ENCODE measurements at regions not wholly inside any gene's neighbourhood (a gene's known extent, or its start where the extent isn't known, plus 50 kb on each side); places are given as distances from the start of the nearest gene placed in this dataset.

GRCh38 chr2:5479265-5479928, 212.8 kb upstream of the SOX11 start:
- Histone ChIP-seq H3K36me3 (ENCODE audit: low read depth) (no peaks in the 10 kb centered on the region), H3K79me2 (ENCODE audit: low read depth) (no peaks in the 10 kb centered on the region), H3K9me2 (ENCODE audit: insufficient read depth) (no peaks in the 10 kb centered on the region), H3K4me2 (no peak overlapping the region), H3K9me3 (ENCODE audit: insufficient read depth, low read depth) (no peaks in the 10 kb centered on the region), H4K20me1 (ENCODE audit: insufficient read depth) (no peaks in the 10 kb centered on the region), H2AFZ (no peak overlapping the region), H3K4me1 (replicated peaks; ENCODE audit: insufficient read depth) (no peaks in the 10 kb centered on the region), H3K27ac (no peak overlapping the region), H3K27me3 (ENCODE audit: insufficient read depth, low read depth) (peaks cover 29% of the 10 kb centered on the region; the same call in 1 of the 2 replicates), H3K4me3 (no peak overlapping the region), H3F3A (ENCODE audit: insufficient read depth, low read depth) (no peaks in the 10 kb centered on the region)
- POLR2A ChIA-PET (ENCODE audit: unreplicated experiment): no interaction called here
- no TSS peak for BruUV-seq (replicated peaks)
- CTCF ChIA-PET: no interaction called here
- TF ChIP-seq CTCF (conservative IDR thresholded peaks at IDR 0.05): no peak
- TF ChIP-seq EZH2 (IDR thresholded peaks at IDR 0.05; ENCODE audit: low read depth): no peak
- DNase-seq: no peak
- intact Hi-C loops (cut with micrococcal nuclease; ENCODE audit: unreplicated experiment): no loop called here

GRCh38 chr2:5482929-5483331, 209.3 kb upstream of the SOX11 start:
- POLR2A ChIA-PET (ENCODE audit: unreplicated experiment): no interaction called here
- TF ChIP-seq EZH2 (IDR thresholded peaks at IDR 0.05; ENCODE audit: low read depth) (no peak), CTCF (conservative IDR thresholded peaks at IDR 0.05) (no peak)
- intact Hi-C loops (cut with micrococcal nuclease; ENCODE audit: unreplicated experiment): no loop called here

GRCh38 chr2:5484868-5485267, 207.3 kb upstream of the SOX11 start:
- no peak for DNase-seq
- Histone ChIP-seq H2AFZ (no peak overlapping the region), H3K4me1 (replicated peaks; ENCODE audit: insufficient read depth) (no peaks in the 10 kb centered on the region), H3K9me3 (ENCODE audit: insufficient read depth, low read depth) (no peaks in the 10 kb centered on the region), H3K27me3 (ENCODE audit: insufficient read depth, low read depth) (peaks cover 20% of the 10 kb centered on the region; the same call in 1 of the 2 replicates), H3K79me2 (ENCODE audit: low read depth) (no peaks in the 10 kb centered on the region), H3F3A (ENCODE audit: insufficient read depth, low read depth) (no peaks in the 10 kb centered on the region), H4K20me1 (ENCODE audit: insufficient read depth) (no peaks in the 10 kb centered on the region), H3K4me3 (no peak overlapping the region), H3K27ac (no peak overlapping the region), H3K36me3 (ENCODE audit: low read depth) (no peaks in the 10 kb centered on the region), H3K4me2 (no peak overlapping the region), H3K9me2 (ENCODE audit: insufficient read depth) (no peaks in the 10 kb centered on the region)
- CTCF ChIA-PET: no interaction called here
- POLR2A ChIA-PET (ENCODE audit: unreplicated experiment): no interaction called here
- no TSS peak for BruUV-seq (replicated peaks)
- intact Hi-C loops (cut with micrococcal nuclease; ENCODE audit: unreplicated experiment): no loop called here
- no peak for TF ChIP-seq EZH2 (IDR thresholded peaks at IDR 0.05; ENCODE audit: low read depth)
- no peak for TF ChIP-seq CTCF (conservative IDR thresholded peaks at IDR 0.05)

More at GRCh38 chr2:5482929-5483331, 209.3 kb upstream of the SOX11 start:
- H3F3A ChIP-seq (ENCODE audit: insufficient read depth, low read depth): no peaks in the 10 kb centered on the region
- no peak overlapping the region for H3K27ac ChIP-seq
- no peaks in the 10 kb centered on the region for H3K9me3 ChIP-seq (ENCODE audit: insufficient read depth, low read depth)
- H2AFZ ChIP-seq: no peak overlapping the region
- H3K79me2 ChIP-seq (ENCODE audit: low read depth): no peaks in the 10 kb centered on the region
- CTCF ChIA-PET: no interaction called here
- no peak overlapping the region for H3K4me3 ChIP-seq
- no peaks in the 10 kb centered on the region for H3K9me2 ChIP-seq (ENCODE audit: insufficient read depth)
- no peaks in the 10 kb centered on the region for H4K20me1 ChIP-seq (ENCODE audit: insufficient read depth)
- no TSS peak for BruUV-seq (replicated peaks)
- no peak overlapping the region for H3K4me2 ChIP-seq
- peaks cover 20% of the 10 kb centered on the region; the same call in 1 of the 2 replicates for H3K27me3 ChIP-seq (ENCODE audit: insufficient read depth, low read depth)
- DNase-seq: no peak
- H3K4me1 ChIP-seq (replicated peaks; ENCODE audit: insufficient read depth): no peaks in the 10 kb centered on the region
- H3K36me3 ChIP-seq (ENCODE audit: low read depth): no peaks in the 10 kb centered on the region
